ENCODE measurements at regions not wholly inside any gene's neighbourhood (a gene's known extent, or its start where the extent isn't known, plus 50 kb on each side); places are given as distances from the start of the nearest gene placed in this dataset.

- H3K27me3 Mint-ChIP-seq, result peaks cover 17% of the 10 kb centered on the region
- CTCF ChIA-PET, result no interaction called here
- no peak overlapping the region for H3K27ac Mint-ChIP-seq
- H3K9me3 Mint-ChIP-seq, result no peaks in the 10 kb centered on the region
- no peaks in the 10 kb centered on the region for H3K36me3 Mint-ChIP-seq (ENCODE audit: low read depth)
- no peak for DNase-seq
- H3K4me3 Mint-ChIP-seq, result no peak overlapping the region
- no peaks in the 10 kb centered on the region for H3K4me1 Mint-ChIP-seq
- intact Hi-C loops (cut with micrococcal nuclease), result no loop called here
- ATAC-seq (ENCODE audit: low read depth), result no peak
- POLR2A ChIA-PET, result no interaction called here
- TF ChIP-seq CTCF (IDR thresholded peaks at IDR 0.05), result no peak
These were observed 53.5 kb upstream of the LMO1 start for GRCh38 chr11:8317159-8317558.

- ATAC-seq (ENCODE audit: low read depth) (no peak), DNase-seq (no peak)
- no peak for TF ChIP-seq CTCF (IDR thresholded peaks at IDR 0.05)
- no peak overlapping the region for H3K4me3 Mint-ChIP-seq
- H3K9me3 Mint-ChIP-seq, result no peaks in the 10 kb centered on the region
- H3K4me1 Mint-ChIP-seq, result no peaks in the 10 kb centered on the region
- H3K36me3 Mint-ChIP-seq (ENCODE audit: low read depth), result no peaks in the 10 kb centered on the region
- ChIA-PET CTCF (no interaction called here), POLR2A (no interaction called here)
- intact Hi-C loops (cut with micrococcal nuclease), result no loop called here
- peaks cover 14% of the 10 kb centered on the region for H3K27me3 Mint-ChIP-seq
- H3K27ac Mint-ChIP-seq, result no peak overlapping the region
These were observed 52.3 kb upstream of the LMO1 start for GRCh38 chr11:8315954-8316353.

- ChIA-PET CTCF (no interaction called here), POLR2A (no interaction called here)
- intact Hi-C loops (cut with micrococcal nuclease), result no loop called here
These were observed 51.8 kb upstream of the LMO1 start for GRCh38 chr11:8315463-8315862.

GRCh38 chr11:8314916-8315315 lies 51.2 kb upstream of the LMO1 start:
- no peak for TF ChIP-seq CTCF (IDR thresholded peaks at IDR 0.05)
- ChIA-PET CTCF (no interaction called here), POLR2A (no interaction called here)
- peaks cover 6% of the 10 kb centered on the region for H3K27me3 Mint-ChIP-seq
- intact Hi-C loops (cut with micrococcal nuclease), result no loop called here
- H3K4me1 Mint-ChIP-seq, result no peaks in the 10 kb centered on the region
- H3K36me3 Mint-ChIP-seq (ENCODE audit: low read depth), result no peaks in the 10 kb centered on the region
- ATAC-seq (ENCODE audit: low read depth) (no peak), DNase-seq (no peak)
- H3K4me3 Mint-ChIP-seq, result no peak overlapping the region
- H3K27ac Mint-ChIP-seq, result no peak overlapping the region
- no peaks in the 10 kb centered on the region for H3K9me3 Mint-ChIP-seq

More at GRCh38 chr11:8315463-8315862, 51.8 kb upstream of the LMO1 start:
- no peaks in the 10 kb centered on the region for H3K4me1 Mint-ChIP-seq
- no peak for TF ChIP-seq CTCF (IDR thresholded peaks at IDR 0.05)
- H3K27ac Mint-ChIP-seq, result no peak overlapping the region
- H3K36me3 Mint-ChIP-seq (ENCODE audit: low read depth), result no peaks in the 10 kb centered on the region
- H3K27me3 Mint-ChIP-seq, result peaks cover 11% of the 10 kb centered on the region
- H3K4me3 Mint-ChIP-seq, result no peak overlapping the region
- DNase-seq (no peak), ATAC-seq (ENCODE audit: low read depth) (no peak)
- no peaks in the 10 kb centered on the region for H3K9me3 Mint-ChIP-seq

- Mint-ChIP-seq H3K9me3 (no peaks in the 10 kb centered on the region), H3K4me3 (no peak overlapping the region), H3K27me3 (peaks cover 2% of the 10 kb centered on the region), H3K4me1 (no peaks in the 10 kb centered on the region), H3K36me3 (ENCODE audit: low read depth) (no peaks in the 10 kb centered on the region), H3K27ac (no peak overlapping the region)
- ChIA-PET CTCF (no interaction called here), POLR2A (no interaction called here)
- no peak for DNase-seq
- intact Hi-C loops (cut with micrococcal nuclease), result no loop called here
- ATAC-seq (ENCODE audit: low read depth), result no peak
- no peak for TF ChIP-seq CTCF (IDR thresholded peaks at IDR 0.05)
These were observed 49.9 kb upstream of the LMO1 start for GRCh38 chr11:8313504-8314090.
